HG02884 (cell line): ENCODE measurements at regions not wholly inside any gene's neighbourhood (a gene's known extent, or its start where the extent isn't known, plus 50 kb on each side); places are given as distances from the start of the nearest gene placed in this dataset.
"Not testable (repeated sequence)": the region's sequence is repeated elsewhere in the genome, so short reads cannot be mapped to it uniquely, and the experiment has no call there.

Experiments
- ATAC-seq: cut with Tn5 transposase; IDR thresholded peaks from one replicate; pipeline ENCODE4 v1.9.1; 2021; ENCODE audit warnings: mild to moderate bottlenecking, moderate library complexity; ENCODE audit not compliant: unreplicated experiment

GRCh38 chr14:82872494-82872893 is 1338.8 kb upstream of the SEL1L start:
- ATAC-seq = no peak

GRCh38 chr14:82878951-82879350 is 1345.3 kb upstream of the SEL1L start:
- no peak for ATAC-seq

- no peak for ATAC-seq
These were observed 1346.4 kb upstream of the SEL1L start for GRCh38 chr14:82879949-82880535.

GRCh38 chr14:82886670-82887069 is 1353.0 kb upstream of the SEL1L start:
- ATAC-seq = no peak

- no peak for ATAC-seq
These were observed 1356.0 kb upstream of the SEL1L start for GRCh38 chr14:82889701-82890100.

GRCh38 chr14:82896476-82896875 is 1362.8 kb upstream of the SEL1L start:
- ATAC-seq = no peak

GRCh38 chr14:82897469-82898308 is 1364.0 kb upstream of the SEL1L start:
- ATAC-seq = no peak

GRCh38 chr14:82905762-82906161 is 1372.1 kb upstream of the SEL1L start:
- no peak for ATAC-seq

- ATAC-seq = no peak
These were observed 1378.3 kb upstream of the SEL1L start for GRCh38 chr14:82911930-82912329.

GRCh38 chr14:82913396-82913795 is 1379.7 kb upstream of the SEL1L start:
- no peak for ATAC-seq

- no peak for ATAC-seq
These were observed 1381.7 kb upstream of the SEL1L start for GRCh38 chr14:82915381-82915780.

GRCh38 chr14:82935691-82936090 is 1402.0 kb upstream of the SEL1L start:
- ATAC-seq = no peak

GRCh38 chr14:82951171-82951570 is 1417.5 kb upstream of the SEL1L start:
- no peak for ATAC-seq

- ATAC-seq = no peak
These were observed 1430.1 kb upstream of the SEL1L start for GRCh38 chr14:82963756-82964155.

GRCh38 chr14:82987502-82988124 is 1454.0 kb upstream of the SEL1L start:
- no peak for ATAC-seq

GRCh38 chr14:82994547-82994946 is 1460.9 kb upstream of the SEL1L start:
- not testable (repeated sequence) for ATAC-seq

GRCh38 chr14:82999802-83000201 is 1466.1 kb upstream of the SEL1L start:
- ATAC-seq = no peak

- no peak for ATAC-seq
These were observed 1470.9 kb upstream of the SEL1L start for GRCh38 chr14:83004456-83005006.

GRCh38 chr14:83006121-83006670 is 1472.5 kb upstream of the SEL1L start:
- no peak for ATAC-seq

GRCh38 chr14:83007052-83007451 is 1473.4 kb upstream of the SEL1L start:
- not testable (repeated sequence) for ATAC-seq

GRCh38 chr14:83007641-83008225 is 1474.1 kb upstream of the SEL1L start:
- ATAC-seq = no peak
